GM19372 (cell line): ENCODE measurements at regions not wholly inside any gene's neighbourhood (a gene's known extent, or its start where the extent isn't known, plus 50 kb on each side); places are given as distances from the start of the nearest gene placed in this dataset.
"Not testable (repeated sequence)": the region's sequence is repeated elsewhere in the genome, so short reads cannot be mapped to it uniquely, and the experiment has no call there.

Experiments
- ATAC-seq: cut with Tn5 transposase; IDR thresholded peaks from one replicate; pipeline ENCODE4 v1.9.1; 2021; ENCODE audit warnings: mild to moderate bottlenecking, low read depth, moderate library complexity; ENCODE audit not compliant: unreplicated experiment

- ATAC-seq, result no peak
Measured at GRCh38 chr2:5596868-5597267, 95.3 kb upstream of the SOX11 start.

GRCh38 chr2:5598156-5598555 is 94.0 kb upstream of the SOX11 start:
- ATAC-seq, result no peak

GRCh38 chr2:5609201-5609600 is 83.0 kb upstream of the SOX11 start:
- no peak for ATAC-seq

- ATAC-seq, result no peak
Measured at GRCh38 chr2:5612666-5613065, 79.5 kb upstream of the SOX11 start.

- no peak for ATAC-seq
Measured at GRCh38 chr2:5616019-5616418, 76.2 kb upstream of the SOX11 start.

GRCh38 chr2:5617358-5617757 is 74.8 kb upstream of the SOX11 start:
- ATAC-seq, result no peak

GRCh38 chr2:5617796-5618195 is 74.4 kb upstream of the SOX11 start:
- ATAC-seq, result no peak

GRCh38 chr2:5618271-5618670 is 73.9 kb upstream of the SOX11 start:
- ATAC-seq, result no peak

GRCh38 chr2:5625556-5626065 is 66.6 kb upstream of the SOX11 start:
- ATAC-seq, result not testable (repeated sequence)

- not testable (repeated sequence) for ATAC-seq
Measured at GRCh38 chr2:5628484-5628883, 63.7 kb upstream of the SOX11 start.

GRCh38 chr2:5629510-5629909 is 62.7 kb upstream of the SOX11 start:
- ATAC-seq, result not testable (repeated sequence)

GRCh38 chr2:5637051-5637450 is 55.1 kb upstream of the SOX11 start:
- ATAC-seq, result not testable (repeated sequence)
